T47D (cell line): ENCODE measurements at regions not wholly inside any gene's neighbourhood (a gene's known extent, or its start where the extent isn't known, plus 50 kb on each side); places are given as distances from the start of the nearest gene placed in this dataset.
A peak's percentile ranks its signal among the peaks of the same experiment; 100 is the strongest.

Source experiments
- DNase-seq, 2 experiments: peaks; one replicate each; pipeline versions ENCODE4 v3.0.0 to v3.0.0-alpha.2; 2011 to 2012; ENCODE audit warnings: low read depth in 1 of 2, low spot score in 1 of 2
- JUND ChIP-seq: IDR thresholded peaks from 2 replicates; pipeline ENCODE4 v1.6.1; 2012; ENCODE audit warnings: low read depth
- in situ Hi-C: cut with HindIII; loops from 2 replicates; pipeline ENCODE4 v1.10.0; 2016; ENCODE audit warnings: low sequenced_read_pairs, low pct_unique_long_range_greater_than_20kb

DNA sequence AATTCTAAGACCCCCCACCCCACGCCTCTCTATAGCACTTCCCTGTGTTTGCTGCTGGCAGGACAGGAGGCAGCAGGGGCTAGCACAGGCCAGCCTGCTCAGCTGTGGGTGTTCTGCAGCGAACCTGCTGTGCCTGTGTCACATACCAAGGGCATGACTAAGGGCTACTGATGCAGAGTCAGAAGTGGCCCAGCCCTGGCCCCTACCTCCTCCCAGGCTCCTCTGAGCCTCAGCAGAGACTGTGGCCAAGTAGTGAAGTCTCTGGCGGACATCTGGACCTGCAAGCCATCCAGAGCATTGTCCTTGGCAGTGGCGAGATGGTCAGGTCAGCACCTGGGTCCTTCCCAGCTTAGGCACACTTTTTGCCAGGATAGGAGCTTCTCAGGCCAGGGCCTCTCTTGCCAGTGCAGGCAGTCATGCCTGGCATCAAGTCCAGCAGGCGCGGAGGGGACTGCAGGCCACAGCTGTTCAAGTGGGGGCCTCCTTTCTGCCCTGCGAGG, 116.3 kb upstream of the RET start:
- peak; percentile 41; the same call in 1 of the 2 replicates for TF ChIP-seq JUND
- peak in 1 of 2 experiments; percentile 65 for DNase-seq
- in situ Hi-C loops, result no loop called here

DNA sequence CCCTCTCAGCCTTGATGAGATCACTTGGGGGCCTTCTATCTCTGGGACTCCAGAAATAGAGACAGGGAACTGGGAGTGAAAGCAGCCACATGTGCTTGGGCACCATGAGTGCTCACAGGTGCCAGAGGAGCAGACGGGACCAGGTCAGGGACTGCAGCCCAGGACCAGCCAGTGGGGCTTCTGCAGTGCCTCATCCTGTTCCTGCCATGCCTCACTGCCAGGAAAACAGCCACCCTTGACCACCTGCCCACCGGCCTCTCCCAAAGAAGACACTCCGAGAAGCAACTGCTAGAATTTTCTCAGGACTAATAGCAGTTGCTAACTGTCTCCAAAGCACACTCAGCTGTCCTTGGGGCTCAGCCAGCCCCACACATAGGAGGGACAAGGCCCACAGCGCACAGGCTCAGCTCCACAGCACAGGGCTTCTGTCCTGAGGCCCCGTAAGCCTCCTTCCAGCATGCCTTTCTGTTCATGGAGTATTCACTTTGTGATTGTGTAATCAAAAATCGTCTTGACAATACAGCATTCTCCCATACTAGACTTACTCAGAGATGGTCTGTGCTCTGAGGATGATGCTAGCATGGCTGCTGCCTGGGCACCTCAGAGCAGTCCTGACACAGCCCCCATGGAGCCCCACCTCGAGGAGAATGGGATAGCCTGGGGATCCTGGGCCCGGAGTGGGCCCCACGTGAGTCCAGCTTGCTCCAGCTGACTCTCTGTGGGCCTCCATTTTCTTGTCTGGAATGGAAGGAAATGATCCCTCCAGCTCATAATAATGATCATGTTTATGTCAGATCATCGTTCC, 115.7 kb upstream of the RET start:
- TF ChIP-seq JUND, result no peak
- no peak for DNase-seq
- in situ Hi-C loops, result no loop called here

GRCh38 chr10:42961796-42962109, 115.1 kb upstream of the RET start:
- in situ Hi-C loops, result no loop called here

DNA sequence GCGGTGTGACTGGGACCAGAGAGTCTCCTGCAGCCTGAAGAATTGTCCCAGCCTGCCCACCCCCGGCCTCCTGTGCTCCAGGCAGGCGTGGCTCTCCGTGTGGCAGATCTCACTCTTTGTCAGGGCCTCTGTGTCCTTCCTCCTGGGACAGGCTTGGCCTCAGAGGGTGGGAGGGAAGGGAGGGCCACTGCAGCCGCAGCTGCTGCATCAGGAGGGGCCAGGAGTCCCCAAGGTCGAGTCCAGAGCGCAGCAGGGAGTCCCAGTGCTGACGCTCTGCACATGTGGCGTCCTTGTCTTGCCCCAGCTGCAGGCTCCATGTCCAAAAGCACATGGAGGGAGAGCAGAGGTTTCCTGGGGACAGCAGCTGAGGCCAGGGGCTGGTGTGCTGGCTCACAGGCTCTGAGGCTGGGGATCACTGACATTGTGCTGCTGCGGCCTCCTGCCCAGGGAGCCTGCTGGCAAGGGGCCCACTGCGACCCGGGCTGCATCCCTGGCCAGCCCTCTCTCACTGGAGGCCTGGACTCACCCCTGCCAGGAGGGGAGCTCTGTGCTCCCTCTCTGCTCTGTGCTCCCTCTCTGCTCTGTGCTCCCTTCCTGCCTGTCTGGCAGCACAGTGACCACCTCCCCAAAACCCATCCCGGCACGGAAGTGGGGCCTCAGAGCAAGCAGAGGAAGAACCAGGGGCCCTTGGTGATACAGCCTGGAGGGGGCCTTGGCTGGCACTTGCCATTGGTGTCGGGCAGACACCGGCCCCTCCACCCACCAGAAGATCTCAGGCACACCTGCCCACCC, 114.6 kb upstream of the RET start:
- DNase-seq, result no peak
- in situ Hi-C loops, result no loop called here
- no peak for TF ChIP-seq JUND

More at GRCh38 chr10:42961796-42962109, 115.1 kb upstream of the RET start:
- no peak for TF ChIP-seq JUND
- no peak for DNase-seq

- no peak for DNase-seq
- in situ Hi-C loops, result no loop called here
- no peak for TF ChIP-seq JUND
Observed at GRCh38 chr10:42962902-42963231, 114.0 kb upstream of the RET start.

GRCh38 chr10:42963312-42963711, 113.6 kb upstream of the RET start:
- no peak for TF ChIP-seq JUND
- in situ Hi-C loops, result no loop called here

DNA sequence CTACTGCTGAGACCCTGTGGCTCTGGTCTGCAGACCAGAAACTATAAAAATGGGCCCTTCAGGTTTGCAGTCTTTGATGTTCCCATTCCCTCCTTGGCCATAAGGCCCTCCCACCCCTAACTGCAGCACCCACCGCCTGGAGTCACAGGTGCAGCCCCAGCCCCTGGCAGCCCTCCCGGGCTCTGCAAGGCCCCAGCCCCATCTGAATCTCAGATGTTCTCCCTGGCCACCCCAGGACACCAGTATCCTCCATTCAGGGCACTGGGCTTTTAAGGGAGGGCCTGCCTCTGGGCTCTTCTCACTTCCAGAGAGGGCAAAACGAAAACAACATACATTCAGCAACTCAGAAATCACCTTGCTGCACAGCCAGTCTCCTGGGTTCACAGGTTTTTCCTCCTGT, 107.7 kb upstream of the RET start:
- in situ Hi-C loops, result no loop called here
- DNase-seq, result no peak
- TF ChIP-seq JUND, result no peak

More at GRCh38 chr10:42963312-42963711, 113.6 kb upstream of the RET start:
- DNase-seq, result no peak

DNA sequence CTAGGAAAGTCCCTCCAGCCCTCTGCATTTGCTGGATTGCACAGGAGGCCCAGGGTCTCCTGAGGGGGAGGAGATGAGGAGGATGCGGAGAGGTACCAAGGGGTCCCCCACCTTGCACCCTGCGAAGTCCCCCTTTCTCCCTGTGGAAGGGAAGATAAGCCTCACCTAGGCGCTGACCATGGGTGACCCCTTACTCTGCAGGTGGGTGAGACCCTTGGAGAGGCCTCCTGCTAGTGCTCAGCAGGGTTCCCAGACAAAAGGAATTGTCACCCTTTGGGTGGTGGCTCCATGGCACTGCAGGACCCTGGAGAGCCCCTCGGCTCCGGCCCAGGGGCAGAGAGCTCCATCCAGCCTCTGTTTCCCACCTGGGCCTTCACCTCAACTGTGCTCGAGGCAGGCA, 107.0 kb upstream of the RET start:
- no peak for DNase-seq

DNA sequence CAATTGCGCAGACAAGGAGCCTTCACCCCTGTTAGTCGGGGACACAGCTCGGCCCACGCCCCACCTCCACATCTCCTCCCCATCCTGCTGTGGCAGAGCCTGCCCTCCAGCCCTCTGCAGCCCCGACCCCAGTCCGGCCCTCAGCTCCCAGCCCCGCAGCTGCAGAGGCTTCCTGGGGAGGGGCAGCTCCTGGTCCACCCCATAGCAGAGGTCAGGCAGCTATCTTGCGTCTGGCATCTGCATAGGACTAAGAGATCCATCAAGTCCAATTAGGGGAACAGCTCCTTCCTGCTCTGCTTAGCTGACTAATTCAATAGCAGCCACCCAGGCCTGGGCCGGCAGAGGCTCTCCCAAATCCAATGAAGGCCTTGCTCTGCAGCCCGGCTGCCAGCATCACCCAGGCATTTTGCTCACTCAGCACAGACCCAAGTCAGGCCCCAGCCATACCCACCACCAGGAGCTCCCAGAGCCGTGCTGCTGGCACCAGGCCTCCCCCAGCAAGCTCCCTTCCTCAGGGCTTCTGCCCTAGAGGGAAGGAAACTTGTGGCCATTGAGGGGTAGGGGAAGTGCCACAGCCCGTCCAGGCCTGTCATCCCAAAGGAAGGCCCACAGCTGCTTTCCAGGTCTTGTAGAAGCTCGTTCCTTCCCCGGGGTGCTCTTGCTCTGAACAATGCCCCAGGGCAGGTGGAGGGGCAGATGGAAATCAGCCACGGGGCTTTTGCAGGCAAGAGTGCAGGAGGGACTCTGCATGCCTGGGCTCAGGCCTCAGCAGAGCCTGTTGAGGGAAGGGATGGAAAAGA, 106.2 kb upstream of the RET start:
- no peak for DNase-seq
- in situ Hi-C loops, result no loop called here

More for the DNA sequence above, 107.0 kb upstream of the RET start:
- TF ChIP-seq JUND, result no peak
- in situ Hi-C loops, result no loop called here

DNA sequence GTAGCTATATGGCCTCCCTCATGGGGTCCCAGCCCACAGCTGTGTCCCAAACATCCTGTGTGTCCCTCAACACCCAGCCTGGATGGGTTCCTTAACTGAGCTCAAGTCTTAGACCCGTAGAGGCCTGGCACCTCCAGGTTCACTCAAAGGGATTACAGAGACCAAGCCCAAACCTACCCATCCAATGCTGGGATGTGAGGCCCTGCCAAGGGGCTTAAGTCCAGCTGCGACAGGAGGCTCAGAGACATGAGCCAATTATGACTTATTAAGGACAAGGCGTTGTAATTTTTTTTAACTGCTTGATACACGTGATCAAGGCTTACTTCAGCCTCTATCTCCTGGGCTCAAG, 105.6 kb upstream of the RET start:
- in situ Hi-C loops, result no loop called here
- TF ChIP-seq JUND, result no peak
- no peak for DNase-seq

More for the DNA sequence above, 106.2 kb upstream of the RET start:
- TF ChIP-seq JUND, result no peak

GRCh38 chr10:42972946-42973345, 103.9 kb upstream of the RET start:
- no peak for DNase-seq
- TF ChIP-seq JUND, result no peak
- in situ Hi-C loops, result no loop called here

DNA sequence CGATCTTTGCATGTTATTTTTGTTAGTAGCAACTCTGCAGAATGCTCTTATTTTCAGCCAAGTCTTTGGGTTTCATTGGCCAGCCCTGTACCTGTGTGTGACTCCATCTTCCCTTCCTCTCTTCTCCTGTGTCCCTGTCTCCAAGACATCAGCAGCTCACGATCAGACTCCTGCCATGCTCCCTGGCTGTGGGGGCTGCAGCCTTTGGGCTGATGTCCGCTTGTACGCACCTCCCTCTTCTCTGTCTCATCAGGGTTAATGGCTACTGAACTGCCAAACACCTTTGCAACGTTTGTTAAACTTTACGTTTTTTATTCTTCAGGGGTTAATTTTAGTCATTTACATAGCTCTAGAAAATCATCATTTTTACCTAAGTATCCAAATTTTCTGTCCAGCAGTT, 103.5 kb upstream of the RET start:
- TF ChIP-seq JUND, result no peak
- in situ Hi-C loops, result no loop called here
- no peak for DNase-seq
